ENCODE measurements at regions not wholly inside any gene's neighbourhood (a gene's known extent, or its start where the extent isn't known, plus 50 kb on each side); places are given as distances from the start of the nearest gene placed in this dataset.

DNA sequence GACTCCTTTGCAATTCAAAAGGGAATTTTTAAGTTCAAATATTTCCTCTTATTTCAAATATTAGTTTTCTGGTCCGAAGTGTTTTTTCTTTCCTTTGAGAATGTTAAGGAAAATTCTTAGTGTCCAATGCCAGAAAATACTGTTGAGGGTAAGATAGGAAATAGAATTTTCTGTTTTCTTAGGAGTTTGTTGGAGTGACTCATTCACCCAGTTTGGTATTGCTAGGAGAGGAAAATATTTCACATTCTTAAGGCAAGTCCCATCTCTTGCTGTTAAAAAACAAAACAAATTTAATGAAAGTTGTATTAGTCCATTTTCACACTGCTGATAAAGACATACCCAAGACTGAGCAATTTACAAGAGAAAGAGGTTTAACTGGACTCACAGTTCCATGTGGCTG lies 349.2 kb upstream of the ADAMTSL1 start:
- no peak for DNase-seq (ENCODE audit: extremely low read depth, insufficient read length)
- H3K36me3 ChIP-seq (ENCODE audit: control insufficient read depth, insufficient read depth, low read length), result no peaks in the 10 kb centered on the region
- no peak overlapping the region for H3K4me3 ChIP-seq (replicated peaks; ENCODE audit: low read depth, low read length)
- no peaks in the 10 kb centered on the region for H3K27me3 ChIP-seq (replicated peaks; ENCODE audit: control insufficient read depth, insufficient read depth, low read length)
- TF ChIP-seq, protein P1, sequence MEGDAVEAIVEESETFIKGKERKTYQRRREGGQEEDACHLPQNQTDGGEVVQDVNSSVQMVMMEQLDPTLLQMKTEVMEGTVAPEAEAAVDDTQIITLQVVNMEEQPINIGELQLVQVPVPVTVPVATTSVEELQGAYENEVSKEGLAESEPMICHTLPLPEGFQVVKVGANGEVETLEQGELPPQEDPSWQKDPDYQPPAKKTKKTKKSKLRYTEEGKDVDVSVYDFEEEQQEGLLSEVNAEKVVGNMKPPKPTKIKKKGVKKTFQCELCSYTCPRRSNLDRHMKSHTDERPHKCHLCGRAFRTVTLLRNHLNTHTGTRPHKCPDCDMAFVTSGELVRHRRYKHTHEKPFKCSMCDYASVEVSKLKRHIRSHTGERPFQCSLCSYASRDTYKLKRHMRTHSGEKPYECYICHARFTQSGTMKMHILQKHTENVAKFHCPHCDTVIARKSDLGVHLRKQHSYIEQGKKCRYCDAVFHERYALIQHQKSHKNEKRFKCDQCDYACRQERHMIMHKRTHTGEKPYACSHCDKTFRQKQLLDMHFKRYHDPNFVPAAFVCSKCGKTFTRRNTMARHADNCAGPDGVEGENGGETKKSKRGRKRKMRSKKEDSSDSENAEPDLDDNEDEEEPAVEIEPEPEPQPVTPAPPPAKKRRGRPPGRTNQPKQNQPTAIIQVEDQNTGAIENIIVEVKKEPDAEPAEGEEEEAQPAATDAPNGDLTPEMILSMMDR (IDR thresholded peaks at IDR 0.05; ENCODE audit: insufficient read depth, low read length, poor library complexity, severe bottlenecking), result no peak

DNA sequence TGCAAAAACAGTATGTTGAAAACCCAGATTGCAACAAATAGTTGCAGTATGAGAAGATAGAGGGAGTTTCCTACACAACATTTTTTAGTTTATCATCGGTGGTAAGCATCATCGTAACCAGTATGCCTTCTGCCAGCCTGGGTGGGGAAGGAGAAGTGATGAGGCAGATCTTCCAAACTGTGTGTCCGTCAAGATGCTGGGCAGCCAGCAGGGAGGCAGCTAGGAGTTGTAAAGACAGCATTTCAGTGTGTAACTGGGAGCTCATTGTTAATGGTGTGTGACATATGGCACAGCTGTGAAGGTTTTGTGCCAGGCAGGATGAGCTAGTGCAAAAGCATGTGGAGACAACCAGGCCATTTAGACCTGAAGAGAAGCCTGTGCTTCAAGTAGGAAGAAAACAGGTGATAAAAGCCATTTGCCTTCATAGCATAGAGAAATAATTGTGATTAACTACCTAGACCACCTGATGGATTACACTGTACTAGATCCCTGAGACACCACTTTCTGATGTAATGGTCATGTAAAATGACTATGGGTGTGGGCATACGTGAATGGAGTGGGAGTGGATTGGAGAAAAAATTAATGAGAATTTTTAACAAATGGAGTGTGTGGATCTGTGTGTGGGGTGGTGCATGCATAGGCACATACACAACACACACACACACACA lies 347.0 kb upstream of the ADAMTSL1 start:
- Histone ChIP-seq H3K36me3 (ENCODE audit: control insufficient read depth, insufficient read depth, low read length) (no peaks in the 10 kb centered on the region), H3K4me3 (replicated peaks; ENCODE audit: low read depth, low read length) (no peak overlapping the region), H3K27me3 (replicated peaks; ENCODE audit: control insufficient read depth, insufficient read depth, low read length) (no peaks in the 10 kb centered on the region)
- no peak for DNase-seq (ENCODE audit: extremely low read depth, insufficient read length)
- TF ChIP-seq, protein P1 (IDR thresholded peaks at IDR 0.05; ENCODE audit: insufficient read depth, low read length, poor library complexity, severe bottlenecking), result no peak

DNA sequence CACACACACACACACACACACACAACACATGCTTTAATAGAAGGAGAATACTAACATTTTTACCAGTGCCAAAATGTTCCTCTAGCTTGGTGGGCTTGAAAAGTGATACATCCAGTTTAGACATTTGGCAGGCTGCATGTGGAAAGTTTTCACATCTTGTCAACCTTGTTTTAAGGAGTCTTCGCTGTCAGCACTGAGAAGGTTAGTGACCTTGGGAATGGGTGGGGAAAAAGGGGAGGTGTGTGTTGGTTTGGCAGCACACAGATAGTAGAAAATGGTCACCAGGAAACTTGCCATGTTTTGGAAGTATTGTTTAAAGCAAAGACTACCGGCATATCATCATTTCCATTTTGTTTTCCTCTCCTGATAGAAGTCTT lies 346.5 kb upstream of the ADAMTSL1 start:
- no peaks in the 10 kb centered on the region for H3K36me3 ChIP-seq (ENCODE audit: control insufficient read depth, insufficient read depth, low read length)
- no peaks in the 10 kb centered on the region for H3K27me3 ChIP-seq (replicated peaks; ENCODE audit: control insufficient read depth, insufficient read depth, low read length)
- DNase-seq (ENCODE audit: extremely low read depth, insufficient read length), result no peak
- no peak overlapping the region for H3K4me3 ChIP-seq (replicated peaks; ENCODE audit: low read depth, low read length)
- TF ChIP-seq, protein P1 (IDR thresholded peaks at IDR 0.05; ENCODE audit: insufficient read depth, low read length, poor library complexity, severe bottlenecking), result no peak

DNA sequence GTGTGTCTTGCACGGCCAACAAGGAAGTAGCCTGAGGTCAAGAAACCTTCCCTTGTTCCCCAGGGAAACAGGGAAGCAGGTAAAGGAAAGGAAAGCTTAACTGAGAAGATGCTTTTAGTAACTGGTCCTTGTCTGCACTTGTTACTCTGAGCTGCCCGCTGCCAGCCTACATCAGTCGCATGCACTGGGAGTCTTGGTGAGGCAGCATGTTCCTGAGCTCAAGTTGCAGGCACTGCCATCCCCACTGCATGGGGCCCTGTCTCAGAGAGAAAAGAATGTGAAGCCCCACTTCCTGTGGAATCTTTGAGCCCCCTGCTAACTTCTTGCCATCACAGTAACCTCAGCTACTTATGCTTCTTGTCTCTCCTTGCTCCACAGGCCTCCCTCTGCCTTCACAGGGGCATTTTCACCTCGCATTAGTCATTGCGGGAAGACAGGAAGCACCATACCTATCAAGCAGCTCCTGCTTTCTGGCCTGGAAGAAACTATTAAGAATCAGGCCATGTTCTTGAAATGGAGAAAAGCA lies 344.1 kb upstream of the ADAMTSL1 start:
- H3K4me3 ChIP-seq (replicated peaks; ENCODE audit: low read depth, low read length), result no peak overlapping the region
- no peak for DNase-seq (ENCODE audit: extremely low read depth, insufficient read length)
- H3K36me3 ChIP-seq (ENCODE audit: control insufficient read depth, insufficient read depth, low read length), result no peaks in the 10 kb centered on the region
- TF ChIP-seq, protein P1 (IDR thresholded peaks at IDR 0.05; ENCODE audit: insufficient read depth, low read length, poor library complexity, severe bottlenecking), result no peak
- no peaks in the 10 kb centered on the region for H3K27me3 ChIP-seq (replicated peaks; ENCODE audit: control insufficient read depth, insufficient read depth, low read length)

DNA sequence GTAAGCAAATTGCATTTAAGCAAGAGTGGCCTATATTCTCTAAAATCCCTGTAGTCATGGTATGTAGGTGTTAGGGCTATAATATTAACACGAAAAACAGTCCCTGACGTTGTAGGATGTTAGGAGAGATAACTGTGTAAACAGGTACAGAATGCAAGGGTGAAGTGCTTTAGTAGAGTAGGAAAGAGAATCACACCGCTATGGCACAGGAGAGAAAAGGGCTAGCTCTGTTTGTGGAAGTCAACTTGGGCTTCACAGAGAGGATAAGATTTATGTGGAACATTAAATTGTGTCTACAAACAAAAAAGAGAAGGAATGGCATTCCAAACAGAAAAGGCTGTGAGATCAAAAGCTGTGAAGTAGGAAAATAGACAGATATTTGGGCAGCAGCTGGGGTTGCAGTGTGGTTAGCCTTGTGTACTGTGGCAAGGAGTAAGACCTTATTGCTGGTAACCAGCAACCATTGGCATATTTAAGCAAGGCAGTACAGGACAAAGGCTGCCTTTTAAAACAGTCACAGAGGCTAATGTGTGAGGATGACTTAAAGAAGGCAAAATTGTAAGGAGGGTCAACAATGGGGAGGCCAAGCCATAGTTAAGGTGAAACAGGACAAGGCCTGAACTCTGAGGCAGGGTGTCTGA lies 337.5 kb upstream of the ADAMTSL1 start:
- Histone ChIP-seq H3K36me3 (ENCODE audit: control insufficient read depth, insufficient read depth, low read length) (no peaks in the 10 kb centered on the region), H3K27me3 (replicated peaks; ENCODE audit: control insufficient read depth, insufficient read depth, low read length) (no peaks in the 10 kb centered on the region), H3K4me3 (replicated peaks; ENCODE audit: low read depth, low read length) (no peak overlapping the region)
- no peak for DNase-seq (ENCODE audit: extremely low read depth, insufficient read length)
- TF ChIP-seq, protein P1 (IDR thresholded peaks at IDR 0.05; ENCODE audit: insufficient read depth, low read length, poor library complexity, severe bottlenecking), result no peak

All from GM06990 (cell line).